ENCODE measurements at regions not wholly inside any gene's neighbourhood (a gene's known extent, or its start where the extent isn't known, plus 50 kb on each side); places are given as distances from the start of the nearest gene placed in this dataset.

- Mint-ChIP-seq H3K4me1 (no peaks in the 10 kb centered on the region), H3K4me3 (no peak overlapping the region), H3K27ac (ENCODE audit: unreplicated experiment) (no peak overlapping the region), H3K27me3 (ENCODE audit: low read depth) (no peaks in the 10 kb centered on the region), H3K9me3 (peaks cover 10% of the 10 kb centered on the region), H3K36me3 (ENCODE audit: low read depth) (no peaks in the 10 kb centered on the region)
- TF ChIP-seq, protein P1, sequence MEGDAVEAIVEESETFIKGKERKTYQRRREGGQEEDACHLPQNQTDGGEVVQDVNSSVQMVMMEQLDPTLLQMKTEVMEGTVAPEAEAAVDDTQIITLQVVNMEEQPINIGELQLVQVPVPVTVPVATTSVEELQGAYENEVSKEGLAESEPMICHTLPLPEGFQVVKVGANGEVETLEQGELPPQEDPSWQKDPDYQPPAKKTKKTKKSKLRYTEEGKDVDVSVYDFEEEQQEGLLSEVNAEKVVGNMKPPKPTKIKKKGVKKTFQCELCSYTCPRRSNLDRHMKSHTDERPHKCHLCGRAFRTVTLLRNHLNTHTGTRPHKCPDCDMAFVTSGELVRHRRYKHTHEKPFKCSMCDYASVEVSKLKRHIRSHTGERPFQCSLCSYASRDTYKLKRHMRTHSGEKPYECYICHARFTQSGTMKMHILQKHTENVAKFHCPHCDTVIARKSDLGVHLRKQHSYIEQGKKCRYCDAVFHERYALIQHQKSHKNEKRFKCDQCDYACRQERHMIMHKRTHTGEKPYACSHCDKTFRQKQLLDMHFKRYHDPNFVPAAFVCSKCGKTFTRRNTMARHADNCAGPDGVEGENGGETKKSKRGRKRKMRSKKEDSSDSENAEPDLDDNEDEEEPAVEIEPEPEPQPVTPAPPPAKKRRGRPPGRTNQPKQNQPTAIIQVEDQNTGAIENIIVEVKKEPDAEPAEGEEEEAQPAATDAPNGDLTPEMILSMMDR (conservative IDR thresholded peaks at IDR 0.05) = no peak
- no peak for DNase-seq (ENCODE audit: low read depth, low spot score)
These were observed 207.7 kb downstream of the OSR1 start for GRCh38 chr2:19150726-19151125.

- H3K4me1 Mint-ChIP-seq = no peaks in the 10 kb centered on the region
- no peaks in the 10 kb centered on the region for H3K36me3 Mint-ChIP-seq (ENCODE audit: low read depth)
- no peak overlapping the region for H3K27ac Mint-ChIP-seq (ENCODE audit: unreplicated experiment)
- H3K27me3 Mint-ChIP-seq (ENCODE audit: low read depth) = no peaks in the 10 kb centered on the region
- DNase-seq (ENCODE audit: low read depth, low spot score) = no peak
- H3K9me3 Mint-ChIP-seq = peaks cover 8% of the 10 kb centered on the region
- TF ChIP-seq, protein P1 (conservative IDR thresholded peaks at IDR 0.05) = no peak
- no peak overlapping the region for H3K4me3 Mint-ChIP-seq
These were observed 211.6 kb downstream of the OSR1 start for GRCh38 chr2:19146867-19147266.

DNA sequence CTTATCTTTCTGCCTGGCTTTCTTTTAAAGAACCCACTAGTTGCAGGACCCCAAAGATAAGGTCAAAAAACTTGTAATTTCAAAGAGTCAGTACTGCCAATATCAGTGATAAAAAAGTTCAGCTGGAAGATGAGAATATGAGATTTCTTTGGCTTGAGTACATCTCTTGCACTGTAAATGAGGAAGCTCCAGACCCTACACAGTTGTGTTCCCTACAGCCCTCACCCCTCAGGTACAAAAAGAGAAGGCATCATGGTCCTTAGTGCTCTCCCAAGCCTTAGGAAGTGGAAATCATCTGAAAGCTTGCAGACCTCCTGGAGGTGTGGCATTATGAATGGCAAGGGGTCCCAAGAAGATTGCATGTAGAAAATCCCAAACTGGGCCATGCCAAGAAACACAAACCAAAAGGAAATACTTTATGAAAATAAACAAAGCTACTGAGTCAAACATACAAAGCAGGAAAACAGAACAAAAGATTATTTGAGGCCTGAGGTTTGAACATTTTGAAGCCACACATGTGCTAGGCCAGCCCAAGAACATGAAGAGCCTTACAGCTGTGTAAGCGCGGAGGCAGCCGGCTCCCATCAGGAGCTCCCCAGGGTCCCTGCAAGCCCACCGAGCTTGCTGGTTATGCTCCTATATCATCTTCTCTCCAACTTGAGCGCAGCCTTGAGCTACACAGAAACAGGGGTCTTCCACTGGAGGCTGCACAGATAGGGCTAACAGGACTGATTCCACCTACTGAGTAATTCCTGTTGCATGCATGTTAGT, 217.0 kb downstream of the OSR1 start:
- DNase-seq (ENCODE audit: low read depth, low spot score) = no peak
- Mint-ChIP-seq H3K27me3 (ENCODE audit: low read depth) (no peaks in the 10 kb centered on the region), H3K4me1 (no peaks in the 10 kb centered on the region), H3K27ac (ENCODE audit: unreplicated experiment) (peak overlapping the region; percentile 52), H3K36me3 (ENCODE audit: low read depth) (no peaks in the 10 kb centered on the region), H3K9me3 (no peaks in the 10 kb centered on the region), H3K4me3 (no peak overlapping the region)
- TF ChIP-seq, protein P1 (conservative IDR thresholded peaks at IDR 0.05) = no peak

DNA sequence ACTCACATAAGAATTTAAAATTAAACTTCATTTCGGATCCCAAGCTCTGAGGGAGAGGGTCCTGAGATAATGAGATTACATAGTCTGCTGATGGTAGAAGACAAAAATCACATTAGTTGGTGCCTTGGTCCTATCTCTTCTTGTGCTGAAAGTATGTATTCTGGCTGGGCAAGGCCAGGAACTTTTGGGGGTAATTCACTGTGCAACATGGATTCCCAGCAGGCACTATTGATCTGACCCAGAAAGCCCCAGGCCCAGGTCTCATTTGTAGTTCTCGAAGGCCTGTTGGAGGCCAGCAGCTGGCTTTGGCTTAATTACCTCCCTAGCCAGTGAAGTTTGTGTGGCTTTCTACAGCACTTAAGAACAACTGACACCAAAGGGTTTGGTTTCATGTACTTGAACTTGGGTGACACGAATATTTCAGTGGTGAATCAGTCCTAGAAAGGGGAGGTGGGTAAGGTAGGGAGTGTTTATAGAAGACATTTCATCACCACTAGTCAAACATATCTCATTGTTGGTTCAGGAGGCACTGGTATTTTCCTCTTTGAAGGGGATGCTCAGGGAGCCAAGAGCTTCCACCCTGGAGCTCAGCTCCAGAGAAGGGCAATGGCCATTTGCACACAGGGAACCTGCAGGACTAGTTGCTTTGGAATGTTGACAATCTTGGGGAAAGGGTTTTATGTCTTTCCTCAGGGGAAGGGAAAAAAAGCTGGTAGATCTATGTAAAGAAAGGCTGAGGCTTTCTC, 217.8 kb downstream of the OSR1 start:
- no peak for DNase-seq (ENCODE audit: low read depth, low spot score)
- Mint-ChIP-seq H3K36me3 (ENCODE audit: low read depth) (no peaks in the 10 kb centered on the region), H3K9me3 (no peaks in the 10 kb centered on the region), H3K27me3 (ENCODE audit: low read depth) (no peaks in the 10 kb centered on the region), H3K4me1 (no peaks in the 10 kb centered on the region), H3K4me3 (no peak overlapping the region), H3K27ac (ENCODE audit: unreplicated experiment) (no peak overlapping the region)
- TF ChIP-seq, protein P1 (conservative IDR thresholded peaks at IDR 0.05) = no peak

DNA sequence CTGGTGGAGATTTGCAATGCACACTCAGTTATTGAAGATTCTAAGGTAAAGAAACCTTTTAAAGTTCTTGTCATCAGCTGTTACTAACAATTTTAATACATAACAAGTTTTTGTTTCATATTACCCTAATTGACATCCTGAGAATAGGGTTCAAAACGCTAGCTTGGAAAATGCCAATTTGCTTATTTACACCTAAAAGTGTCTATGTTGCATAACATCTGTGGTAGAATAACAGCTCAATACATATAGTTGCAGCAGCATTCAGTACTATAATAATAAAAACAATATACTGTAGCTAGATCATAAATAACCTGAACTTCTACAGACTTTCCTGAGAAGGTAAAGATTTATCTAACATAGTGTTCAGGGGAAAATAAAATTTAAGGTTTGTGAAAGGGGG, 219.0 kb downstream of the OSR1 start:
- no peaks in the 10 kb centered on the region for H3K36me3 Mint-ChIP-seq (ENCODE audit: low read depth)
- TF ChIP-seq, protein P1 (conservative IDR thresholded peaks at IDR 0.05) = no peak
- no peaks in the 10 kb centered on the region for H3K27me3 Mint-ChIP-seq (ENCODE audit: low read depth)
- DNase-seq (ENCODE audit: low read depth, low spot score) = no peak
- H3K4me3 Mint-ChIP-seq = no peak overlapping the region
- H3K9me3 Mint-ChIP-seq = no peaks in the 10 kb centered on the region
- H3K4me1 Mint-ChIP-seq = no peaks in the 10 kb centered on the region
- H3K27ac Mint-ChIP-seq (ENCODE audit: unreplicated experiment) = no peak overlapping the region

Measured in neural crest cell (in vitro differentiated cells).